BLaER1 (cell line): ENCODE measurements at regions not wholly inside any gene's neighbourhood (a gene's known extent, or its start where the extent isn't known, plus 50 kb on each side); places are given as distances from the start of the nearest gene placed in this dataset.

Experiments used
- H3K27ac ChIP-seq: shearing (Covaris generic); formaldehyde crosslinking; 2 replicates; pipeline ENCODE4 v1.8.1; 2022
- H3K27me3 ChIP-seq: shearing (Covaris generic); formaldehyde crosslinking; 2 replicates; pipeline ENCODE4 v1.8.1; 2022
- H3K36me3 ChIP-seq: shearing (Covaris generic); formaldehyde crosslinking; 2 replicates; pipeline ENCODE4 v1.8.1; 2022
- H3K4me1 ChIP-seq: shearing (Covaris generic); formaldehyde crosslinking; 2 replicates; pipeline ENCODE4 v1.8.1; 2022
- H3K4me2 ChIP-seq: shearing (Covaris generic); formaldehyde crosslinking; 2 replicates; pipeline ENCODE4 v1.8.1; 2022
- H3K4me3 ChIP-seq: shearing (Covaris generic); formaldehyde crosslinking; 2 replicates; pipeline ENCODE4 v1.8.1; 2022
- H3K9ac ChIP-seq: shearing (Covaris generic); formaldehyde crosslinking; 2 replicates; pipeline ENCODE4 v1.8.1; 2022
- H3K9me3 ChIP-seq: shearing (Covaris generic); formaldehyde crosslinking; 2 replicates; pipeline ENCODE4 v1.8.1; 2022
- H4K20me1 ChIP-seq: shearing (Covaris generic); formaldehyde crosslinking; 2 replicates; pipeline ENCODE4 v1.8.1; 2022
- Cebpa-rat ChIP-seq: shearing (Covaris generic); IDR thresholded peaks from 2 replicates; pipeline ENCODE4 v1.8.1; 2022

DNA sequence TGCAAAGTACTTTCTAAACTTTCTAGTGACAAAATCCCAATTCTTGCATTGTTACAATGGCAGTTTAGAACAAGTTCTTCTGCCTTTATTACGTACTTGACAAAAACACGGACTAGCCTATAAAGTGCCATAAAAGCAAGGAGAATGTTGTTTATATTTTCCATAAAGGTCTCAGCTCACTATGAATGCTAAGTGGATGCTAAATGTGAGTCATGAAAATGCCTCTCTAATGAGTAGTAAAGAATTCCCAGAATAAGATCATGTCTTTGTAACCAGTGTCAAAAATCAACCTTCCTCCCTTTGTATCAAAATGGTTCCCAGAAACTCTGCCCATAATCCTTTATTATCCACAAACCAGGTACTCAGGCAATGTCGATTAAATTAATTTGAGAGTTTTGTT, 539.8 kb upstream of the SLIT2 start:
- Histone ChIP-seq H3K36me3 (no peaks in the 10 kb centered on the region), H3K4me3 (no peak overlapping the region), H3K4me1 (no peaks in the 10 kb centered on the region), H3K9me3 (no peaks in the 10 kb centered on the region), H3K27ac (no peak overlapping the region), H3K4me2 (no peak overlapping the region), H3K27me3 (no peaks in the 10 kb centered on the region), H4K20me1 (no peaks in the 10 kb centered on the region), H3K9ac (no peak overlapping the region)
- TF ChIP-seq Cebpa-rat: no peak

DNA sequence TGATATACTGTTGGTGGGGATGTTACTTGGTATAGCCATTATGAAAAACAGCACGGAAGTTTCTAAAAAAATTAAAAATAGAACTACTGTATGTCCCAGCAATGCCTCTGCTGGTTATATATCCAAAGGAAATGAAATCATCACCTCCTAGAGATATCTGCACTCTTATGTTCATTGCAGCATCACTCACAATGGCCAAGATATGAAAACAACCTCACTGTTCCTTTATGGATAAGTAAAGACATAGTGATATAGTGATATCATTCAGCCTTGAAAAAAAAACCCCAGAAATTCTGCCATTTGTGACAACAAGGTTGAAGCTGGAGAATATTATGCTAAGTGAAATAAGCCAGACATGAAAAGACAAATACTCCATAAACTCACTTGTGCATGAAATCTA, 543.8 kb upstream of the SLIT2 start:
- TF ChIP-seq Cebpa-rat: no peak
- H3K27ac ChIP-seq: no peak overlapping the region
- H4K20me1 ChIP-seq: no peaks in the 10 kb centered on the region
- no peak overlapping the region for H3K9ac ChIP-seq
- no peaks in the 10 kb centered on the region for H3K9me3 ChIP-seq
- H3K36me3 ChIP-seq: no peaks in the 10 kb centered on the region
- H3K4me2 ChIP-seq: no peak overlapping the region
- no peaks in the 10 kb centered on the region for H3K27me3 ChIP-seq
- H3K4me1 ChIP-seq: no peaks in the 10 kb centered on the region
- H3K4me3 ChIP-seq: no peak overlapping the region

DNA sequence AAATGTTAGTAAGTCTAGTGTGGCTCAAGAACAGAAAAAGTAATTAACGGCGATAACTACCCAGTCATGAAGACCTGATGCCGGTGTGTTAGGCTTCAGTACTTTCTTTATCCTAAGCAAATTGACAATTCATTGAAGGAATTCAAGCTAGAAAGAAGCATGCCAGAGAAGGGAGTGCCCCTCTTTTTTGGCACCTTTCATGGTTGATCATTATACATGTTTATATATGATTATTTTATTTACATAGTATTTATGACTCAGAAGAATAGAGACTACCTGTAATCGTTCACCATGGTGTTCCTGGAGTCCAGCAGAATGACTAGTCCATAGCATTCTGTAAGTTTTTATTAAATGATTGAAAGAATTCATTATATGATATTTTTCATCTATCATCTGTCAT, 548.3 kb upstream of the SLIT2 start:
- no peak for TF ChIP-seq Cebpa-rat
- Histone ChIP-seq H3K36me3 (no peaks in the 10 kb centered on the region), H3K27ac (no peak overlapping the region), H3K9me3 (peaks cover 5% of the 10 kb centered on the region), H3K4me2 (no peak overlapping the region), H3K4me3 (no peak overlapping the region), H3K9ac (no peak overlapping the region), H3K4me1 (no peaks in the 10 kb centered on the region; the same call in 1 of the 2 replicates), H3K27me3 (no peaks in the 10 kb centered on the region), H4K20me1 (no peaks in the 10 kb centered on the region)

DNA sequence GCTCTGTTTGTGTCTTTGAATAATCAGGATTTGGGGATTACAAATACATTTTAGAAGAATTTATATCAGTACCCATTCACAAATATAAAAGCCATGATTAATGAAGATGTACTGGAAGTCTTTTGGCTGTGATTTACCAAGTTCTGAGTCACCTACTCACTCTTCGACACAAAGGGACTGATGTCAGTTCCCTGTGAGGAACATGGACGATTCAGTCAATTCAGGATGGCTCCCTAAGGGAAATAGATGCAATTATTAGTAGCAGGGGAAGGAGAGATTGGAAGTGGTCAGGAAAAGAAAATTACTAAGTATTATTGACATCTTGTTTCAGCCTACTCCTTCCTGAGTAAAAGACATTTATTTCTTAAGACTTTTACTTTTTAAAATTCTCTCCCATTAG, 550.7 kb upstream of the SLIT2 start:
- H3K9ac ChIP-seq: no peak overlapping the region
- H3K4me3 ChIP-seq: no peak overlapping the region
- H3K27me3 ChIP-seq: no peaks in the 10 kb centered on the region
- no peak for TF ChIP-seq Cebpa-rat
- H3K4me1 ChIP-seq: peaks cover 2% of the 10 kb centered on the region
- H3K36me3 ChIP-seq: no peaks in the 10 kb centered on the region
- peaks cover 17% of the 10 kb centered on the region for H3K9me3 ChIP-seq
- no peak overlapping the region for H3K4me2 ChIP-seq
- H4K20me1 ChIP-seq: no peaks in the 10 kb centered on the region
- no peak overlapping the region for H3K27ac ChIP-seq

DNA sequence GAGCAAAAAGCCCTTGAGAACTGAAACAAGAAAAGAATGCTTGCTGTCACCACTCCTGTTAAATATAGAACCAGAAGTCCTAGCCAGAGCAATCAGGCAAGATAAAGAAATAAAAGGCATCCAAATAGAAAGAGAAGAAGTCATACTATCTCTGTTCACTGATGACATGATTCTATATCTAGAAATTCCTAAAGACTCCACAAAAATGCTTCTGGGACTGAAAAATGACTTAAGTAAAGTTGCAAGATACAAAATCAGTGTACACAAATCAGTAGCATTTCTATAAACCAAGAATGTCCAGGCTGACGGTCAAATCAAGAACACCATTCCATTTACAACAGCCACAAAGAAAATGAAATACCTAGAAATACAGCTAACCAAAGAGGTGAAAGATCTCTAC, 552.7 kb upstream of the SLIT2 start:
- Histone ChIP-seq H3K9ac (no peak overlapping the region), H4K20me1 (no peaks in the 10 kb centered on the region), H3K27me3 (no peaks in the 10 kb centered on the region), H3K36me3 (no peaks in the 10 kb centered on the region), H3K4me1 (peaks cover 22% of the 10 kb centered on the region), H3K9me3 (peaks cover 17% of the 10 kb centered on the region), H3K27ac (no peak overlapping the region), H3K4me2 (no peak overlapping the region), H3K4me3 (no peak overlapping the region)
- no peak for TF ChIP-seq Cebpa-rat

DNA sequence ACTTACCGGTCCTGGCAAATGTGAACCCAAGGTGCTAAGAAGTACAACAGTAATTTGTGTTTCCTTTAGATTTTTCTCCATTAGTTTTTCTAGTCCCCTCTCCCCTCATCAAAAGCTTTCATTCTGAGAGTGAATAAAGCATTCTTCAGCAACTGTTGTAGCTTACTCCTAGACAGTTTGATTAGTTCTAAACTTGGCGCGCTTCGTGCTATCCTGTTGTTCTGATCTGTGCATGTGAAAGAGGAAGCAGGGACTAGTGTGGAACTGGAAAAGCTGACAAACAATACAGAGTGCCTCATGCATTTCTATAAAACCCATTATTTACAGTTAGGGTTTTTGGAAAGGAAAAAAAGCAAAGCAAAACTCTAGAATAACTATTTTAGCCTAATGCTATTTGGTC, 556.9 kb upstream of the SLIT2 start:
- H4K20me1 ChIP-seq: no peaks in the 10 kb centered on the region
- no peak overlapping the region for H3K4me3 ChIP-seq
- no peak for TF ChIP-seq Cebpa-rat
- no peaks in the 10 kb centered on the region for H3K27me3 ChIP-seq
- peak overlapping the region; percentile 33 for H3K27ac ChIP-seq
- peaks cover 17% of the 10 kb centered on the region for H3K9me3 ChIP-seq
- peak overlapping the region; percentile 71 for H3K4me2 ChIP-seq
- H3K9ac ChIP-seq: no peak overlapping the region
- no peaks in the 10 kb centered on the region for H3K36me3 ChIP-seq
- peaks cover 26% of the 10 kb centered on the region for H3K4me1 ChIP-seq

DNA sequence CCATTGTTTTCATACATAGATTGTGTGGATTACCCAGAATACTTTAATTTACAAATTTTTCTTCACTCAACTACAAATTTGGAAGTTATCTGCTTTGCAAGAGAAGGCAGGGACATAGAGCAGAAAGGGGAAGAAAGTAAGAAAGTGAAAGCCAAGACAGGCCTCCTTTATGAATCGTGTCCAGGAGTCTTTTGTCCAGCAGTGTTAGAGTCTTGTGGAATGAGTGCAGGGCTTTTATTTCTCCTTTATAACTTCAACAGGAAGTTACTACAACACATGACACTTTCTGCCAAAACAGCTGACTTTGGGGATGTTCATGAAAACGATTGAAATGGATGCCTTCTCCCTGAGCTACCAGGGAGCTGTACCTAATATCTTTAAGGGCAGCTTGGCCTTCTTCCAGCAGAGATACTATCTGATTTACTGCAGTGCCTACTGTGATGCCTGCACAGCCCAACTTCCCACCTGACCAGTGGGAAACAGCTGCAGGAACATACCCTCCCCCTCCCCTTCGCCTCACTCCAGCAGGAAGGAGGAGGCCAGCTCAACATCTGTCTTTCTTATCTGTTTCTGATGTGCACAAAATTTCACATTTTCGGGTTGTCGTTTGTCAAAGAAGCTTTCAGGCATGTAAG, 557.7 kb upstream of the SLIT2 start:
- no peak overlapping the region for H3K9ac ChIP-seq
- H4K20me1 ChIP-seq: no peaks in the 10 kb centered on the region
- TF ChIP-seq Cebpa-rat: no peak
- no peaks in the 10 kb centered on the region for H3K36me3 ChIP-seq
- H3K9me3 ChIP-seq: peaks cover 17% of the 10 kb centered on the region
- H3K27ac ChIP-seq: peak overlapping the region; percentile 33
- H3K27me3 ChIP-seq: no peaks in the 10 kb centered on the region
- H3K4me3 ChIP-seq: no peak overlapping the region
- H3K4me2 ChIP-seq: peak overlapping the region; percentile 71
- peaks cover 26% of the 10 kb centered on the region for H3K4me1 ChIP-seq

DNA sequence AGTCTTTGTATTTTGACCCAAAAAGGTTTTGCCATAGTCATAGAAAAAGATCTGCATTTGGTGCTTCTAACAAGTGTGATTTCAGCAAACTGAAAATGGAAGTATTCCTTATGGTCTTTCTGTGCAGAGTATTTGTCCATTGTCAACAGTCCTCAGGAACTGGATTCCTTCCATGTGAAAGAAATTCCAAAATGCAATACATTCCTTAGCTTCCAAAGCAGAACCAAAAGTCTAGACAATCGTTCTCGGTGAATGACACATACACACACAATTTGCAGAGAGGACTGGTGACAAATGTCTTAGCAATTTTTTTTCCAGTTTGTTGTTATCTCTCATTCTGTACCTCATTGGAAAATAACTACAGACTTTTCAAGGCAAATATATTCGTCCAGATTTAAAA, 562.2 kb upstream of the SLIT2 start:
- peaks cover 27% of the 10 kb centered on the region for H3K4me1 ChIP-seq
- no peak for TF ChIP-seq Cebpa-rat
- no peak overlapping the region for H3K27ac ChIP-seq
- H3K4me2 ChIP-seq: no peak overlapping the region
- no peak overlapping the region for H3K9ac ChIP-seq
- H3K9me3 ChIP-seq: no peaks in the 10 kb centered on the region
- no peak overlapping the region for H3K4me3 ChIP-seq
- H4K20me1 ChIP-seq: no peaks in the 10 kb centered on the region
- no peaks in the 10 kb centered on the region for H3K36me3 ChIP-seq
- no peaks in the 10 kb centered on the region for H3K27me3 ChIP-seq

DNA sequence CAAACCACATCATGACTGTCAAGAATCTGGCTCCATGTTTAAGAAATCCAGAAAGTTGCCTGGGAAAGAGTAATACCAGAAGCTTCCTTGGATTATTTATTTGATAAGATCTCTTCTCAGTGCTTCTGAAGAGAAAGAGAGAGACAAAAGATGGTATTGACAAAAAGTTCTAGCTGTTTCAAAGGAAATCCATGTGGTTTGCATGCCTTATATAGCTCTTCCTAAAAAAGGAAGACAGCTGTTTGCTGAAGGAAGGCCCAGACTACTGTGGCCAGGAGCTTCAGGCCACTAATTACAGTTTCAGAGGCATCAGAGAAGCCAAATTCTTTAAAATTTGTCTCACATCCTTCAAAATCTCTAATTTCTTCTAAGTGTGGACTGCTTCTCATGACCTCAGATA, 565.2 kb upstream of the SLIT2 start:
- Histone ChIP-seq H3K4me3 (0 out of 2 replicates have a peak overlapping the region, but pooled peaks have one; percentile 12), H3K4me1 (peaks cover 17% of the 10 kb centered on the region), H3K27ac (peak overlapping the region; percentile 54), H4K20me1 (no peaks in the 10 kb centered on the region), H3K9me3 (no peaks in the 10 kb centered on the region), H3K36me3 (no peaks in the 10 kb centered on the region), H3K27me3 (no peaks in the 10 kb centered on the region), H3K4me2 (peak overlapping the region; percentile 55), H3K9ac (no peak overlapping the region)
- TF ChIP-seq Cebpa-rat: no peak

DNA sequence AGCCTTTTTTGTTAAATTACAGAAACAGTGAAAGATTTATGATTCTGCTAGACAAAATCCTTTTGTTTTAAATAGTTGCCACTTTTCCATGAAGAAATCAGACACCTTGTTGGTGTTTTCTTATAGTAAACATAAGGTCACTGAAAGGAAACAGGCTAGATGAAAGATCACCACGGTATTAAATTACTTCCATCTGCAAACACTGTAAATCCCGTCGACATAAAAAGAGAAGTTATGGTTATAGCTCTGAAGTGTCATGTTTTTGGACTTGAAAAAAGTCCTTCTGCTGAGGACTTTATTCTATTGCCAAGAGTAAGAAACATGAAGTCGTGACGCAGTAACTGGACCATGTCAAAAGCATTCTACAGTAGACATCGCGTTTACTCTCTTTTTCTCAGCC, 567.6 kb upstream of the SLIT2 start:
- Histone ChIP-seq H3K4me2 (no peak overlapping the region), H3K9me3 (no peaks in the 10 kb centered on the region), H3K36me3 (no peaks in the 10 kb centered on the region), H3K4me3 (no peak overlapping the region), H3K9ac (no peak overlapping the region), H3K27me3 (no peaks in the 10 kb centered on the region), H4K20me1 (no peaks in the 10 kb centered on the region), H3K27ac (no peak overlapping the region), H3K4me1 (peaks cover 22% of the 10 kb centered on the region)
- no peak for TF ChIP-seq Cebpa-rat

DNA sequence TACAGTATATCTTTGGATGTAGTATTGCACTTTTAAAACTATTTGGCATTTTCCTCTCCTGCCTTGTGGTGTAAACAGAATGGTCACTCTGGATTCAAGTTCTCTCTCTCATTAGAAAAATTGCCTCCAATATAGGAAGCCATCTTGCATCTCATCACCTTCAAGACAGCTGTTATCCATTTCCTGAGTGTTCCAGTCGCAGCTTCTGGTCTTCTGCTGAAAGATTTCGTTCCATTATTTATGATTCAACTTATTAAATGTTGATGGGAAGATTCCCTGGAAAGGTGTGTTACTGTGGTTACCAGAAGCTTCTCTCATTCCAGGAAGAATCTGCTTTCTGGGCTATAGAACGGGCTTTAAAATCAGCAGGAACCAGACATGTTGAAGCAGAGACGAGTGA, 568.3 kb upstream of the SLIT2 start:
- H3K9me3 ChIP-seq: no peaks in the 10 kb centered on the region
- H3K4me3 ChIP-seq: no peak overlapping the region
- peaks cover 29% of the 10 kb centered on the region for H3K4me1 ChIP-seq
- H3K9ac ChIP-seq: no peak overlapping the region
- H3K27me3 ChIP-seq: no peaks in the 10 kb centered on the region
- no peaks in the 10 kb centered on the region for H3K36me3 ChIP-seq
- no peak for TF ChIP-seq Cebpa-rat
- H4K20me1 ChIP-seq: no peaks in the 10 kb centered on the region
- no peak overlapping the region for H3K27ac ChIP-seq
- H3K4me2 ChIP-seq: no peak overlapping the region
